ENCODE measurements at regions not wholly inside any gene's neighbourhood (a gene's known extent, or its start where the extent isn't known, plus 50 kb on each side); places are given as distances from the start of the nearest gene placed in this dataset.

DNA sequence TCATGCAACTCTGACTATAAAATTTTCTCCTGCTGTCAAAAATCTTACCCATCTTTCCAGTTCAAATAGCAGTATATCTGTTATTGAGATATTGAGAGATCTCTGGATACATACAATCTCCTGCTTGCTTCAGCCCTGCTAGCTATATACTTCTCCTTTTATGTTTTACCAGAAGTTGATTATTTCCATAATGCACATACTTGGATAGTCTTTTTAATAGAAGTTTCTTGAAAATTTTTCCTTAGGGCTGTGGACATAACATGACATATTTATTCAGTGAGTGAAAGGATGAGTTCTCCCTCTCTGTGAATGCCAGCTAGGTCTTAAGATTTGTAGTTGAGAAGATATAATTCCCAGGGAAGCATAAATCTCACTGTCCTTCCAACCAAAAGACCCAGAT lies 234.1 kb upstream of the NR3C2 start:
- Histone ChIP-seq H3K4me1 (no peaks in the 10 kb centered on the region), H3K36me3 (no peaks in the 10 kb centered on the region), H3K27me3 (no peaks in the 10 kb centered on the region), H3K27ac (no peak overlapping the region), H3K9me3 (no peaks in the 10 kb centered on the region), H3K4me3 (no peak overlapping the region)
- TF ChIP-seq POLR2A (IDR thresholded peaks at IDR 0.05) (no peak), POLR2AphosphoS5 (IDR thresholded peaks at IDR 0.05; ENCODE audit: insufficient read depth in 1 of 2, low read depth in 1 of 2) (no peak)
- TF ChIP-seq, protein P1, sequence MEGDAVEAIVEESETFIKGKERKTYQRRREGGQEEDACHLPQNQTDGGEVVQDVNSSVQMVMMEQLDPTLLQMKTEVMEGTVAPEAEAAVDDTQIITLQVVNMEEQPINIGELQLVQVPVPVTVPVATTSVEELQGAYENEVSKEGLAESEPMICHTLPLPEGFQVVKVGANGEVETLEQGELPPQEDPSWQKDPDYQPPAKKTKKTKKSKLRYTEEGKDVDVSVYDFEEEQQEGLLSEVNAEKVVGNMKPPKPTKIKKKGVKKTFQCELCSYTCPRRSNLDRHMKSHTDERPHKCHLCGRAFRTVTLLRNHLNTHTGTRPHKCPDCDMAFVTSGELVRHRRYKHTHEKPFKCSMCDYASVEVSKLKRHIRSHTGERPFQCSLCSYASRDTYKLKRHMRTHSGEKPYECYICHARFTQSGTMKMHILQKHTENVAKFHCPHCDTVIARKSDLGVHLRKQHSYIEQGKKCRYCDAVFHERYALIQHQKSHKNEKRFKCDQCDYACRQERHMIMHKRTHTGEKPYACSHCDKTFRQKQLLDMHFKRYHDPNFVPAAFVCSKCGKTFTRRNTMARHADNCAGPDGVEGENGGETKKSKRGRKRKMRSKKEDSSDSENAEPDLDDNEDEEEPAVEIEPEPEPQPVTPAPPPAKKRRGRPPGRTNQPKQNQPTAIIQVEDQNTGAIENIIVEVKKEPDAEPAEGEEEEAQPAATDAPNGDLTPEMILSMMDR (IDR thresholded peaks at IDR 0.05): no peak
- intact Hi-C loops (cut with DNase I): no loop called here
- DNase-seq (ENCODE audit: extremely low spot score in 2 of 2): no peak

DNA sequence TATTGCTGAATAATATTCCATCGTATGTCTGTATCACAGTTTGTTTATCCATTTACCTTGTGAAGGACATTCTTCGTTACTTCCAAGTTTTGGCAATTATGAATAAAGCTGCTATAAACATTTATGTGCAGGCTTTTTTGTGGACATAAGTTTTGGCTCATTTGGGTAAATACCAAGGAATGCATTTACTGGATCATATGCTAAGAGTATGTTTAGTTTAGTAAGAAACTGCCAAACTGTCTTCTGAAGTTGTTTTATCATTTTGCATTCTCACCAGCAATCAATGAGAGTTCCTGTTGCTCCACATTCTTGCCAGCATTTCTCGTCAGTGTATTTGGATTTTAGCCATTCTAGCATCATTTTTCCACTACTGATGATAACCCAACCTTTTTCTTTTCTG lies 232.7 kb upstream of the NR3C2 start:
- TF ChIP-seq POLR2A (IDR thresholded peaks at IDR 0.05) (no peak), POLR2AphosphoS5 (IDR thresholded peaks at IDR 0.05; ENCODE audit: insufficient read depth in 1 of 2, low read depth in 1 of 2) (no peak)
- TF ChIP-seq, protein P1 (IDR thresholded peaks at IDR 0.05): no peak
- Histone ChIP-seq H3K27me3 (no peaks in the 10 kb centered on the region), H3K9me3 (no peaks in the 10 kb centered on the region), H3K4me3 (no peak overlapping the region), H3K27ac (no peak overlapping the region), H3K36me3 (no peaks in the 10 kb centered on the region), H3K4me1 (no peaks in the 10 kb centered on the region)
- intact Hi-C loops (cut with DNase I): no loop called here
- no peak for DNase-seq (ENCODE audit: extremely low spot score in 2 of 2)

- TF ChIP-seq, protein P1 (IDR thresholded peaks at IDR 0.05): no peak
- no peak for TF ChIP-seq POLR2A (IDR thresholded peaks at IDR 0.05)
- no peak for TF ChIP-seq POLR2AphosphoS5 (IDR thresholded peaks at IDR 0.05; ENCODE audit: insufficient read depth in 1 of 2, low read depth in 1 of 2)
- Histone ChIP-seq H3K27ac (no peak overlapping the region), H3K36me3 (no peaks in the 10 kb centered on the region), H3K9me3 (no peaks in the 10 kb centered on the region), H3K4me1 (no peaks in the 10 kb centered on the region), H3K4me3 (no peak overlapping the region), H3K27me3 (no peaks in the 10 kb centered on the region)
- DNase-seq (ENCODE audit: extremely low spot score in 2 of 2): no peak
- intact Hi-C loops (cut with DNase I): no loop called here
Observed at GRCh38 chr4:148664636-148665035, 222.4 kb upstream of the NR3C2 start.

GRCh38 chr4:148654131-148654530 lies 211.9 kb upstream of the NR3C2 start:
- H3K9me3 ChIP-seq: no peaks in the 10 kb centered on the region
- no peak overlapping the region for H3K27ac ChIP-seq
- no peaks in the 10 kb centered on the region for H3K36me3 ChIP-seq
- no peaks in the 10 kb centered on the region for H3K27me3 ChIP-seq
- no peaks in the 10 kb centered on the region for H3K4me1 ChIP-seq
- no peak overlapping the region for H3K4me3 ChIP-seq
- no peak for DNase-seq (ENCODE audit: extremely low spot score in 2 of 2)
- TF ChIP-seq, protein P1 (IDR thresholded peaks at IDR 0.05): no peak
- no peak for TF ChIP-seq POLR2AphosphoS5 (IDR thresholded peaks at IDR 0.05; ENCODE audit: insufficient read depth in 1 of 2, low read depth in 1 of 2)
- TF ChIP-seq POLR2A (IDR thresholded peaks at IDR 0.05): no peak
- intact Hi-C loops (cut with DNase I): no loop called here

- Histone ChIP-seq H3K9me3 (no peaks in the 10 kb centered on the region), H3K4me1 (no peaks in the 10 kb centered on the region), H3K27ac (no peak overlapping the region), H3K36me3 (no peaks in the 10 kb centered on the region), H3K4me3 (no peak overlapping the region), H3K27me3 (no peaks in the 10 kb centered on the region)
- intact Hi-C loops (cut with DNase I): no loop called here
- DNase-seq (ENCODE audit: extremely low spot score in 2 of 2): no peak
- no peak for TF ChIP-seq POLR2A (IDR thresholded peaks at IDR 0.05)
- TF ChIP-seq POLR2AphosphoS5 (IDR thresholded peaks at IDR 0.05; ENCODE audit: insufficient read depth in 1 of 2, low read depth in 1 of 2): no peak
- TF ChIP-seq, protein P1 (IDR thresholded peaks at IDR 0.05): no peak
Observed at GRCh38 chr4:148653681-148654080, 211.5 kb upstream of the NR3C2 start.

Data from vagina (tissue), 2 donors.